T-helper 1 cell treated with Interleukin-12 subunit alpha and Interleukin-12 subunit beta and Interleukin-4 antibody, amounts not matched to agents 30 μg/mL and 1 μg/mL, for 36 hours (primary cell): ENCODE measurements at regions not wholly inside any gene's neighbourhood (a gene's known extent, or its start where the extent isn't known, plus 50 kb on each side); places are given as distances from the start of the nearest gene placed in this dataset.
"Not testable (repeated sequence)": the region's sequence is repeated elsewhere in the genome, so short reads cannot be mapped to it uniquely, and the experiment has no call there.

ENCODE experiments used
- H3K27ac Mint-ChIP-seq: one replicate; pipeline ENCODE4 v1.8.0; 2021; ENCODE audit warnings: mild to moderate bottlenecking, mixed read lengths
- H3K27me3 Mint-ChIP-seq: one replicate; pipeline ENCODE4 v1.8.0; 2021; ENCODE audit warnings: low read depth, mixed read lengths
- H3K36me3 Mint-ChIP-seq: one replicate; pipeline ENCODE4 v1.8.0; 2021; ENCODE audit warnings: low read depth, mixed read lengths
- H3K4me1 Mint-ChIP-seq: one replicate; pipeline ENCODE4 v1.8.0; 2021; ENCODE audit warnings: low read depth, mixed read lengths
- H3K4me3 Mint-ChIP-seq: one replicate; pipeline ENCODE4 v1.8.0; 2021; ENCODE audit warnings: mild to moderate bottlenecking, moderate library complexity, mixed read lengths
- H3K9me3 Mint-ChIP-seq: one replicate; pipeline ENCODE4 v1.8.0; 2021; ENCODE audit warnings: mixed read lengths

GRCh38 chr16:88242312-88243295 is 140.2 kb upstream of the ZNF469 start:
- not testable (repeated sequence) for H3K4me3 Mint-ChIP-seq, H3K27me3 Mint-ChIP-seq, H3K36me3 Mint-ChIP-seq, H3K4me1 Mint-ChIP-seq, H3K27ac Mint-ChIP-seq
- peaks cover 17% of the 10 kb centered on the region for H3K9me3 Mint-ChIP-seq

GRCh38 chr16:88243921-88244320 is 138.8 kb upstream of the ZNF469 start:
- not testable (repeated sequence) for H3K4me3 Mint-ChIP-seq, H3K27me3 Mint-ChIP-seq, H3K4me1 Mint-ChIP-seq, H3K36me3 Mint-ChIP-seq, H3K27ac Mint-ChIP-seq
- peaks cover 17% of the 10 kb centered on the region for H3K9me3 Mint-ChIP-seq

GRCh38 chr16:88245241-88246081 is 137.3 kb upstream of the ZNF469 start:
- H3K27ac Mint-ChIP-seq, H3K4me3 Mint-ChIP-seq, H3K27me3 Mint-ChIP-seq, H3K36me3 Mint-ChIP-seq, H3K4me1 Mint-ChIP-seq: not testable (repeated sequence)
- H3K9me3 Mint-ChIP-seq = peaks cover 17% of the 10 kb centered on the region

- H3K27me3 Mint-ChIP-seq, H3K4me3 Mint-ChIP-seq, H3K27ac Mint-ChIP-seq, H3K36me3 Mint-ChIP-seq, H3K4me1 Mint-ChIP-seq: not testable (repeated sequence)
- peaks cover 17% of the 10 kb centered on the region for H3K9me3 Mint-ChIP-seq
Observed at GRCh38 chr16:88246955-88247582, 135.7 kb upstream of the ZNF469 start.

GRCh38 chr16:88247583-88247966 is 135.2 kb upstream of the ZNF469 start:
- not testable (repeated sequence) for H3K27me3 Mint-ChIP-seq, H3K36me3 Mint-ChIP-seq, H3K27ac Mint-ChIP-seq, H3K4me3 Mint-ChIP-seq, H3K4me1 Mint-ChIP-seq
- H3K9me3 Mint-ChIP-seq = peaks cover 17% of the 10 kb centered on the region

GRCh38 chr16:88248761-88249160 is 134.0 kb upstream of the ZNF469 start:
- not testable (repeated sequence) for H3K27me3 Mint-ChIP-seq, H3K4me1 Mint-ChIP-seq, H3K36me3 Mint-ChIP-seq, H3K27ac Mint-ChIP-seq, H3K4me3 Mint-ChIP-seq
- H3K9me3 Mint-ChIP-seq = peaks cover 12% of the 10 kb centered on the region

GRCh38 chr16:88250381-88250780 is 132.4 kb upstream of the ZNF469 start:
- not testable (repeated sequence) for H3K27me3 Mint-ChIP-seq, H3K9me3 Mint-ChIP-seq, H3K4me1 Mint-ChIP-seq, H3K36me3 Mint-ChIP-seq, H3K27ac Mint-ChIP-seq, H3K4me3 Mint-ChIP-seq

GRCh38 chr16:88252057-88252794 is 130.5 kb upstream of the ZNF469 start:
- H3K27ac Mint-ChIP-seq, H3K9me3 Mint-ChIP-seq, H3K4me1 Mint-ChIP-seq, H3K36me3 Mint-ChIP-seq, H3K4me3 Mint-ChIP-seq: not testable (repeated sequence)
- H3K27me3 Mint-ChIP-seq = peaks cover 17% of the 10 kb centered on the region

GRCh38 chr16:88258141-88258540 is 124.6 kb upstream of the ZNF469 start:
- not testable (repeated sequence) for H3K4me3 Mint-ChIP-seq, H3K36me3 Mint-ChIP-seq, H3K27ac Mint-ChIP-seq, H3K4me1 Mint-ChIP-seq, H3K9me3 Mint-ChIP-seq
- H3K27me3 Mint-ChIP-seq = peaks cover 20% of the 10 kb centered on the region

- H3K4me1 Mint-ChIP-seq, H3K9me3 Mint-ChIP-seq, H3K4me3 Mint-ChIP-seq, H3K27ac Mint-ChIP-seq, H3K36me3 Mint-ChIP-seq: not testable (repeated sequence)
- peaks cover 20% of the 10 kb centered on the region for H3K27me3 Mint-ChIP-seq
Observed at GRCh38 chr16:88258764-88259525, 123.8 kb upstream of the ZNF469 start.

GRCh38 chr16:88259538-88259937 is 123.2 kb upstream of the ZNF469 start:
- not testable (repeated sequence) for H3K27ac Mint-ChIP-seq, H3K4me3 Mint-ChIP-seq, H3K9me3 Mint-ChIP-seq, H3K36me3 Mint-ChIP-seq, H3K4me1 Mint-ChIP-seq
- H3K27me3 Mint-ChIP-seq = peaks cover 20% of the 10 kb centered on the region

GRCh38 chr16:88260146-88260545 is 122.6 kb upstream of the ZNF469 start:
- not testable (repeated sequence) for H3K4me3 Mint-ChIP-seq, H3K27ac Mint-ChIP-seq, H3K36me3 Mint-ChIP-seq, H3K9me3 Mint-ChIP-seq, H3K4me1 Mint-ChIP-seq
- peaks cover 20% of the 10 kb centered on the region for H3K27me3 Mint-ChIP-seq

GRCh38 chr16:88260881-88261665 is 121.7 kb upstream of the ZNF469 start:
- H3K9me3 Mint-ChIP-seq, H3K4me3 Mint-ChIP-seq, H3K27ac Mint-ChIP-seq, H3K36me3 Mint-ChIP-seq, H3K4me1 Mint-ChIP-seq: not testable (repeated sequence)
- peaks cover 14% of the 10 kb centered on the region for H3K27me3 Mint-ChIP-seq
